GM23338 (cell line): ENCODE measurements at regions not wholly inside any gene's neighbourhood (a gene's known extent, or its start where the extent isn't known, plus 50 kb on each side); places are given as distances from the start of the nearest gene placed in this dataset.

Source experiments
- ATAC-seq: fragments of 200-7000 bp; cut with Tn5 transposase; 3 replicates; pipeline ENCODE4 v1.9.1; 2020
- DNase-seq: peaks from one replicate; pipeline ENCODE4 v3.0.0-alpha.2; 2015; ENCODE audit warnings: low spot score
- H2AFZ ChIP-seq: fragments of 200-600 bp; sonication (generic); 2 replicates; pipeline ENCODE4 v1.8.0; 2016; ENCODE audit warnings: antibody characterized with exemption, mild to moderate bottlenecking, moderate library complexity
- H3F3A ChIP-seq: fragments of 200-600 bp; sonication (generic); replicated peaks from 2 replicates; pipeline ENCODE4 v1.8.0; 2017; ENCODE audit warnings: antibody characterized with exemption, mixed run types, low read depth
- H3K27ac ChIP-seq: fragments of 200-600 bp; sonication (generic); 2 replicates; pipeline ENCODE4 v1.6.1; 2016; ENCODE audit warnings: low read depth
- H3K27me3 ChIP-seq: fragments of 200-600 bp; sonication (generic); 2 replicates; pipeline ENCODE4 v1.8.0; 2016; ENCODE audit warnings: mild to moderate bottlenecking, mixed run types, moderate library complexity; ENCODE audit not compliant: insufficient read depth
- H3K36me3 ChIP-seq: fragments of 200-600 bp; sonication (generic); 2 replicates; pipeline ENCODE4 v1.8.0; 2016; ENCODE audit warnings: mild to moderate bottlenecking; ENCODE audit not compliant: insufficient read depth
- H3K4me1 ChIP-seq: fragments of 200-600 bp; sonication (generic); 2 replicates; pipeline ENCODE4 v1.8.0; 2016; ENCODE audit warnings: mild to moderate bottlenecking, moderate library complexity; ENCODE audit not compliant: insufficient read depth
- H3K4me2 ChIP-seq: fragments of 200-600 bp; sonication (generic); 2 replicates; pipeline ENCODE4 v1.7.1; 2017; ENCODE audit warnings: mixed run types
- H3K4me3 ChIP-seq: fragments of 200-600 bp; sonication (generic); 2 replicates; pipeline ENCODE4 v1.6.1; 2016; ENCODE audit warnings: mixed run types
- H3K79me2 ChIP-seq: fragments of 200-600 bp; sonication (generic); replicated peaks from 2 replicates; pipeline ENCODE4 v1.8.0; 2017; ENCODE audit warnings: mild to moderate bottlenecking; ENCODE audit not compliant: insufficient read depth
- H3K9me2 ChIP-seq: fragments of 200-600 bp; sonication (generic); 2 replicates; pipeline ENCODE4 v1.8.0; 2017; ENCODE audit not compliant: insufficient read depth
- H4K20me1 ChIP-seq: fragments of 200-600 bp; sonication (generic); replicated peaks from 2 replicates; pipeline ENCODE4 v1.8.0; 2017; ENCODE audit warnings: mild to moderate bottlenecking; ENCODE audit not compliant: insufficient read depth
- H3K27ac Mint-ChIP-seq: 2 replicates; pipeline ENCODE4 v1.8.0; 2020; ENCODE audit warnings: inconsistent platforms, mild to moderate bottlenecking, moderate library complexity, mixed read lengths
- H3K27me3 Mint-ChIP-seq: 3 replicates; pipeline ENCODE4 v1.8.0; 2022; ENCODE audit warnings: low read depth, mild to moderate bottlenecking, moderate library complexity, mixed read lengths, inconsistent platforms; ENCODE audit not compliant: insufficient read depth, poor library complexity
- H3K36me3 Mint-ChIP-seq: 3 replicates; pipeline ENCODE4 v1.8.0; 2021; ENCODE audit warnings: low read depth, mild to moderate bottlenecking, inconsistent platforms, moderate library complexity, mixed read lengths
- H3K4me1 Mint-ChIP-seq: 3 replicates; pipeline ENCODE4 v1.8.0; 2020; ENCODE audit warnings: mild to moderate bottlenecking, inconsistent platforms, mixed read lengths
- H3K4me3 Mint-ChIP-seq: 3 replicates; pipeline ENCODE4 v1.8.0; 2021; ENCODE audit warnings: moderate library complexity, mild to moderate bottlenecking, inconsistent platforms, mixed read lengths
- H3K9me3 Mint-ChIP-seq: 3 replicates; pipeline ENCODE4 v1.8.0; 2020; ENCODE audit warnings: moderate library complexity, mild to moderate bottlenecking, inconsistent platforms, mixed read lengths
- CREB1 ChIP-seq: fragments of 250-450 bp; sonication (Bioruptor Pico); IDR thresholded peaks from 2 replicates; pipeline ENCODE4 v1.5.0; 2020; ENCODE audit warnings: low read depth, mild to moderate bottlenecking, moderate library complexity
- ETS1 ChIP-seq: IDR thresholded peaks from 2 replicates; pipeline ENCODE4 v1.6.1; 2016; ENCODE audit warnings: antibody characterized with exemption
- EZH2 ChIP-seq: fragments of 200-600 bp; sonication (generic); IDR thresholded peaks from one replicate; pipeline ENCODE4 v1.8.0; 2017; ENCODE audit warnings: antibody characterized with exemption, mild to moderate bottlenecking, low read depth; ENCODE audit not compliant: unreplicated experiment
- EZH2phosphoT487 ChIP-seq: fragments of 200-600 bp; sonication (generic); IDR thresholded peaks from one replicate; pipeline ENCODE4 v1.8.1; 2018; ENCODE audit warnings: antibody characterized with exemption; ENCODE audit not compliant: unreplicated experiment
- JUNB ChIP-seq: IDR thresholded peaks from one replicate; pipeline ENCODE4 v1.6.1; 2016; ENCODE audit warnings: antibody characterized with exemption; ENCODE audit not compliant: unreplicated experiment
- NANOG ChIP-seq: IDR thresholded peaks from 2 replicates; pipeline ENCODE4 v1.6.1; 2016; ENCODE audit warnings: antibody characterized with exemption, borderline replicate concordance
- POLR2AphosphoS5 ChIP-seq: IDR thresholded peaks from 2 replicates; pipeline ENCODE4 v1.6.1; 2016; ENCODE audit warnings: antibody characterized with exemption, low read depth
- STAT1 ChIP-seq: IDR thresholded peaks from one replicate; pipeline ENCODE4 v1.6.1; 2016; ENCODE audit warnings: antibody characterized with exemption; ENCODE audit not compliant: unreplicated experiment
- ZNF331 ChIP-seq: fragments of 250-450 bp; sonication (Bioruptor Pico); IDR thresholded peaks from 2 replicates; pipeline ENCODE4 v1.5.0; 2020; ENCODE audit warnings: low read depth, mild to moderate bottlenecking, moderate library complexity
- TF ChIP-seq, protein P1 (sequence below): IDR thresholded peaks from one replicate; pipeline ENCODE4 v1.6.1; 2018; ENCODE audit warnings: antibody characterized with exemption; ENCODE audit not compliant: unreplicated experiment
- TF ChIP-seq, protein P2 (sequence below): fragments of 250-450 bp; sonication (Bioruptor Pico); IDR thresholded peaks from 2 replicates; pipeline ENCODE4 v1.5.0; 2020; ENCODE audit warnings: mild to moderate bottlenecking, moderate library complexity
- TF ChIP-seq, protein P3 (sequence below), 2 experiments: fragments of 200-600 bp in 1 of 2; sonication (generic) in 1 of 2; conservative IDR thresholded peaks; 2 replicates each; pipeline versions ENCODE4 v1.5.1 to v1.6.1; 2016 to 2017; ENCODE audit warnings: antibody characterized with exemption in 2 of 2, low read depth in 2 of 2, mild to moderate bottlenecking in 2 of 2, moderate library complexity in 1 of 2

- TF ChIP-seq POLR2AphosphoS5: no peak
- no peak for TF ChIP-seq NANOG
- TF ChIP-seq JUNB: no peak
These were observed 100.9 kb downstream of the FOXL3 start (continued) for GRCh38 chr7:390761-391410.

DNA sequence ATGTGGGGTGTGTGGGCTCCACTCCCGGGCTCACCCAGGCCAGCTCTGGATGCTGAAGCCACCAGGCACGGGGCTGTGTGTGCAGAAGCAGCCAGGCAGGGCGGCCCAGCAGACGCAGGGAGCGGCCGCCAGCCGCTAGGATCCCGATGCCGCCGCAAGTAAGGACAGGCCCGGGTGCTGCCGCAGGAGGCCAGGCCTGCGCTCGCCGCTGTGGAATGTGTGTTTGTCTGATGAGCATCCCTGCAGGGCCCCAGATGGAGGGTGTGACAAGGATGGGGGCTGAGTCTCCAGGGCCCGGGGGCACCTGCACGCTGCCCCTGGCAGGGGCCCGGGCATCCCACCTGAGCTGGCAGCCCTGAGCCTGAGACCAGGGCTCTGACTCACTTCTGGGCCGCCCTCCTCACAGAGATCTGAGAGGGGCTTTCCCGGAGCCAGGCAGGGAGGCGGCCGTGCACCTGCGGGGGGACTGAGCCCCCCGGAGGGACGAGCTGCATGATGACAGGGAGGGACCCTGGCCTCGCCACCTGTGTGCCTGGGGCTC lies 101.5 kb downstream of the FOXL3 start:
- Histone ChIP-seq H3K27ac (no peak overlapping the region), H3K79me2 (no peaks in the 10 kb centered on the region), H2AFZ (no peak overlapping the region), H3K9me2 (no peaks in the 10 kb centered on the region), H3K36me3 (no peaks in the 10 kb centered on the region), H3K4me3 (no peak overlapping the region), H3K4me2 (no peak overlapping the region), H4K20me1 (no peaks in the 10 kb centered on the region), H3K27me3 (0 out of 2 replicates have a peak, but pooled peaks cover 3% of the 10 kb centered on the region), H3F3A (no peaks in the 10 kb centered on the region), H3K4me1 (no peaks in the 10 kb centered on the region)
- Mint-ChIP-seq H3K27ac (no peak overlapping the region), H3K9me3 (peaks cover 42% of the 10 kb centered on the region), H3K36me3 (peaks cover 21% of the 10 kb centered on the region), H3K4me1 (no peaks in the 10 kb centered on the region), H3K4me3 (no peak overlapping the region), H3K27me3 (peaks cover 5% of the 10 kb centered on the region)
- no peak for DNase-seq
- ATAC-seq: peak; percentile 48
- TF ChIP-seq JUNB (no peak), EZH2 (no peak), POLR2AphosphoS5 (no peak), STAT1 (no peak), ETS1 (no peak), EZH2phosphoT487 (no peak), CREB1 (CRISPR knock-in tag) (no peak), ZNF331 (CRISPR knock-in tag) (no peak), NANOG (no peak)
- TF ChIP-seq, protein P1, sequence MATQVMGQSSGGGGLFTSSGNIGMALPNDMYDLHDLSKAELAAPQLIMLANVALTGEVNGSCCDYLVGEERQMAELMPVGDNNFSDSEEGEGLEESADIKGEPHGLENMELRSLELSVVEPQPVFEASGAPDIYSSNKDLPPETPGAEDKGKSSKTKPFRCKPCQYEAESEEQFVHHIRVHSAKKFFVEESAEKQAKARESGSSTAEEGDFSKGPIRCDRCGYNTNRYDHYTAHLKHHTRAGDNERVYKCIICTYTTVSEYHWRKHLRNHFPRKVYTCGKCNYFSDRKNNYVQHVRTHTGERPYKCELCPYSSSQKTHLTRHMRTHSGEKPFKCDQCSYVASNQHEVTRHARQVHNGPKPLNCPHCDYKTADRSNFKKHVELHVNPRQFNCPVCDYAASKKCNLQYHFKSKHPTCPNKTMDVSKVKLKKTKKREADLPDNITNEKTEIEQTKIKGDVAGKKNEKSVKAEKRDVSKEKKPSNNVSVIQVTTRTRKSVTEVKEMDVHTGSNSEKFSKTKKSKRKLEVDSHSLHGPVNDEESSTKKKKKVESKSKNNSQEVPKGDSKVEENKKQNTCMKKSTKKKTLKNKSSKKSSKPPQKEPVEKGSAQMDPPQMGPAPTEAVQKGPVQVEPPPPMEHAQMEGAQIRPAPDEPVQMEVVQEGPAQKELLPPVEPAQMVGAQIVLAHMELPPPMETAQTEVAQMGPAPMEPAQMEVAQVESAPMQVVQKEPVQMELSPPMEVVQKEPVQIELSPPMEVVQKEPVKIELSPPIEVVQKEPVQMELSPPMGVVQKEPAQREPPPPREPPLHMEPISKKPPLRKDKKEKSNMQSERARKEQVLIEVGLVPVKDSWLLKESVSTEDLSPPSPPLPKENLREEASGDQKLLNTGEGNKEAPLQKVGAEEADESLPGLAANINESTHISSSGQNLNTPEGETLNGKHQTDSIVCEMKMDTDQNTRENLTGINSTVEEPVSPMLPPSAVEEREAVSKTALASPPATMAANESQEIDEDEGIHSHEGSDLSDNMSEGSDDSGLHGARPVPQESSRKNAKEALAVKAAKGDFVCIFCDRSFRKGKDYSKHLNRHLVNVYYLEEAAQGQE: no peak
- TF ChIP-seq, protein P2, sequence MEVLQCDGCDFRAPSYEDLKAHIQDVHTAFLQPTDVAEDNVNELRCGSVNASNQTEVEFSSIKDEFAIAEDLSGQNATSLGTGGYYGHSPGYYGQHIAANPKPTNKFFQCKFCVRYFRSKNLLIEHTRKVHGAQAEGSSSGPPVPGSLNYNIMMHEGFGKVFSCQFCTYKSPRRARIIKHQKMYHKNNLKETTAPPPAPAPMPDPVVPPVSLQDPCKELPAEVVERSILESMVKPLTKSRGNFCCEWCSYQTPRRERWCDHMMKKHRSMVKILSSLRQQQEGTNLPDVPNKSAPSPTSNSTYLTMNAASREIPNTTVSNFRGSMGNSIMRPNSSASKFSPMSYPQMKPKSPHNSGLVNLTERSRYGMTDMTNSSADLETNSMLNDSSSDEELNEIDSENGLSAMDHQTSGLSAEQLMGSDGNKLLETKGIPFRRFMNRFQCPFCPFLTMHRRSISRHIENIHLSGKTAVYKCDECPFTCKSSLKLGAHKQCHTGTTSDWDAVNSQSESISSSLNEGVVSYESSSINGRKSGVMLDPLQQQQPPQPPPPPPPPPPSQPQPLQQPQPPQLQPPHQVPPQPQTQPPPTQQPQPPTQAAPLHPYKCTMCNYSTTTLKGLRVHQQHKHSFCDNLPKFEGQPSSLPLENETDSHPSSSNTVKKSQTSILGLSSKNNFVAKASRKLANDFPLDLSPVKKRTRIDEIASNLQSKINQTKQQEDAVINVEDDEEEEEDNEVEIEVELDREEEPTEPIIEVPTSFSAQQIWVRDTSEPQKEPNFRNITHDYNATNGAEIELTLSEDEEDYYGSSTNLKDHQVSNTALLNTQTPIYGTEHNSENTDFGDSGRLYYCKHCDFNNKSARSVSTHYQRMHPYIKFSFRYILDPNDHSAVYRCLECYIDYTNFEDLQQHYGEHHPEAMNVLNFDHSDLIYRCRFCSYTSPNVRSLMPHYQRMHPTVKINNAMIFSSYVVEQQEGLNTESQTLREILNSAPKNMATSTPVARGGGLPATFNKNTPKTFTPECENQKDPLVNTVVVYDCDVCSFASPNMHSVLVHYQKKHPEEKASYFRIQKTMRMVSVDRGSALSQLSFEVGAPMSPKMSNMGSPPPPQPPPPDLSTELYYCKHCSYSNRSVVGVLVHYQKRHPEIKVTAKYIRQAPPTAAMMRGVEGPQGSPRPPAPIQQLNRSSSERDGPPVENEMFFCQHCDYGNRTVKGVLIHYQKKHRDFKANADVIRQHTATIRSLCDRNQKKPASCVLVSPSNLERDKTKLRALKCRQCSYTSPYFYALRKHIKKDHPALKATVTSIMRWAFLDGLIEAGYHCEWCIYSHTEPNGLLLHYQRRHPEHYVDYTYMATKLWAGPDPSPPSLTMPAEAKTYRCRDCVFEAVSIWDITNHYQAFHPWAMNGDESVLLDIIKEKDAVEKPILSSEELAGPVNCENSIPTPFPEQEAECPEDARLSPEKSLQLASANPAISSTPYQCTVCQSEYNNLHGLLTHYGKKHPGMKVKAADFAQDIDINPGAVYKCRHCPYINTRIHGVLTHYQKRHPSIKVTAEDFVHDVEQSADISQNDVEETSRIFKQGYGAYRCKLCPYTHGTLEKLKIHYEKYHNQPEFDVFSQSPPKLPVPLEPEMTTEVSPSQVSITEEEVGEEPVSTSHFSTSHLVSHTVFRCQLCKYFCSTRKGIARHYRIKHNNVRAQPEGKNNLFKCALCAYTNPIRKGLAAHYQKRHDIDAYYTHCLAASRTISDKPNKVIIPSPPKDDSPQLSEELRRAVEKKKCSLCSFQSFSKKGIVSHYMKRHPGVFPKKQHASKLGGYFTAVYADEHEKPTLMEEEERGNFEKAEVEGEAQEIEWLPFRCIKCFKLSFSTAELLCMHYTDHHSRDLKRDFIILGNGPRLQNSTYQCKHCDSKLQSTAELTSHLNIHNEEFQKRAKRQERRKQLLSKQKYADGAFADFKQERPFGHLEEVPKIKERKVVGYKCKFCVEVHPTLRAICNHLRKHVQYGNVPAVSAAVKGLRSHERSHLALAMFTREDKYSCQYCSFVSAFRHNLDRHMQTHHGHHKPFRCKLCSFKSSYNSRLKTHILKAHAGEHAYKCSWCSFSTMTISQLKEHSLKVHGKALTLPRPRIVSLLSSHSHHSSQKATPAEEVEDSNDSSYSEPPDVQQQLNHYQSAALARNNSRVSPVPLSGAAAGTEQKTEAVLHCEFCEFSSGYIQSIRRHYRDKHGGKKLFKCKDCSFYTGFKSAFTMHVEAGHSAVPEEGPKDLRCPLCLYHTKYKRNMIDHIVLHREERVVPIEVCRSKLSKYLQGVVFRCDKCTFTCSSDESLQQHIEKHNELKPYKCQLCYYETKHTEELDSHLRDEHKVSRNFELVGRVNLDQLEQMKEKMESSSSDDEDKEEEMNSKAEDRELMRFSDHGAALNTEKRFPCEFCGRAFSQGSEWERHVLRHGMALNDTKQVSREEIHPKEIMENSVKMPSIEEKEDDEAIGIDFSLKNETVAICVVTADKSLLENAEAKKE (CRISPR knock-in tag): no peak
- TF ChIP-seq, protein P3, sequence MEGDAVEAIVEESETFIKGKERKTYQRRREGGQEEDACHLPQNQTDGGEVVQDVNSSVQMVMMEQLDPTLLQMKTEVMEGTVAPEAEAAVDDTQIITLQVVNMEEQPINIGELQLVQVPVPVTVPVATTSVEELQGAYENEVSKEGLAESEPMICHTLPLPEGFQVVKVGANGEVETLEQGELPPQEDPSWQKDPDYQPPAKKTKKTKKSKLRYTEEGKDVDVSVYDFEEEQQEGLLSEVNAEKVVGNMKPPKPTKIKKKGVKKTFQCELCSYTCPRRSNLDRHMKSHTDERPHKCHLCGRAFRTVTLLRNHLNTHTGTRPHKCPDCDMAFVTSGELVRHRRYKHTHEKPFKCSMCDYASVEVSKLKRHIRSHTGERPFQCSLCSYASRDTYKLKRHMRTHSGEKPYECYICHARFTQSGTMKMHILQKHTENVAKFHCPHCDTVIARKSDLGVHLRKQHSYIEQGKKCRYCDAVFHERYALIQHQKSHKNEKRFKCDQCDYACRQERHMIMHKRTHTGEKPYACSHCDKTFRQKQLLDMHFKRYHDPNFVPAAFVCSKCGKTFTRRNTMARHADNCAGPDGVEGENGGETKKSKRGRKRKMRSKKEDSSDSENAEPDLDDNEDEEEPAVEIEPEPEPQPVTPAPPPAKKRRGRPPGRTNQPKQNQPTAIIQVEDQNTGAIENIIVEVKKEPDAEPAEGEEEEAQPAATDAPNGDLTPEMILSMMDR (conservative IDR thresholded peaks at IDR 0.05; ENCODE audit: low read depth in 2 of 2): no peak
